A673 (cell line): ENCODE measurements at regions not wholly inside any gene's neighbourhood (a gene's known extent, or its start where the extent isn't known, plus 50 kb on each side); places are given as distances from the start of the nearest gene placed in this dataset.

ENCODE experiments used
- EZH2 ChIP-seq: fragments of 200-600 bp; sonication (generic); IDR thresholded peaks from 2 replicates; pipeline ENCODE4 v1.6.1; 2017; ENCODE audit warnings: borderline replicate concordance, low read depth, mild to moderate bottlenecking, mixed read lengths, antibody characterized with exemption, low read length; ENCODE audit not compliant: poor library complexity, severe bottlenecking
- TF ChIP-seq, protein P1 (sequence below): fragments of 300-800, 200-600 bp; sonication (generic); conservative IDR thresholded peaks from 2 replicates; pipeline ENCODE4 v1.5.1; 2017; ENCODE audit warnings: low read depth, mild to moderate bottlenecking, antibody characterized with exemption, low read length, moderate library complexity, mixed read lengths

DNA sequence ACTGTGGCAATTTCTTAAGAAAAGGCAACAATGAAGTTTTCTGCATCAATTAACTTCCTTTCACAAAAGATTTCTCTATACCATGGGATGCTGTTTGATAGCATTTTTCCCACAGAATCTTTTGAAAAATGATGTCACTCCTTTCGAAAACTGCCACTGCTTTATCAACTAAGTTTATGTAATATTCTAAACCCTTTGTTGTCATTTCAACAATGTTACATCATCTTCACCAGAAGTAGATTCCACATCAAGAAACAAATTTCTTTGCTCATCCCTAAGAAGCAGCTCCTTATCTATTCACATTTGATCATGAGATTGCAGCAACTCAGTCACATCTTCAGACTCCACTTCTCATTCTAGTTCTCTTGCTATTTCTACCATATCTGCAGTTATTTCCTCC, 116.1 kb upstream of the KCND3 start:
- TF ChIP-seq, protein P1, sequence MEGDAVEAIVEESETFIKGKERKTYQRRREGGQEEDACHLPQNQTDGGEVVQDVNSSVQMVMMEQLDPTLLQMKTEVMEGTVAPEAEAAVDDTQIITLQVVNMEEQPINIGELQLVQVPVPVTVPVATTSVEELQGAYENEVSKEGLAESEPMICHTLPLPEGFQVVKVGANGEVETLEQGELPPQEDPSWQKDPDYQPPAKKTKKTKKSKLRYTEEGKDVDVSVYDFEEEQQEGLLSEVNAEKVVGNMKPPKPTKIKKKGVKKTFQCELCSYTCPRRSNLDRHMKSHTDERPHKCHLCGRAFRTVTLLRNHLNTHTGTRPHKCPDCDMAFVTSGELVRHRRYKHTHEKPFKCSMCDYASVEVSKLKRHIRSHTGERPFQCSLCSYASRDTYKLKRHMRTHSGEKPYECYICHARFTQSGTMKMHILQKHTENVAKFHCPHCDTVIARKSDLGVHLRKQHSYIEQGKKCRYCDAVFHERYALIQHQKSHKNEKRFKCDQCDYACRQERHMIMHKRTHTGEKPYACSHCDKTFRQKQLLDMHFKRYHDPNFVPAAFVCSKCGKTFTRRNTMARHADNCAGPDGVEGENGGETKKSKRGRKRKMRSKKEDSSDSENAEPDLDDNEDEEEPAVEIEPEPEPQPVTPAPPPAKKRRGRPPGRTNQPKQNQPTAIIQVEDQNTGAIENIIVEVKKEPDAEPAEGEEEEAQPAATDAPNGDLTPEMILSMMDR, result no peak
- TF ChIP-seq EZH2, result no peak
